HG02970 (cell line): ENCODE measurements at regions not wholly inside any gene's neighbourhood (a gene's known extent, or its start where the extent isn't known, plus 50 kb on each side); places are given as distances from the start of the nearest gene placed in this dataset.

ENCODE experiments used
- ATAC-seq: cut with Tn5 transposase; IDR thresholded peaks from one replicate; pipeline ENCODE4 v1.9.1; 2021; ENCODE audit warnings: mild to moderate bottlenecking, moderate library complexity, moderate number of reproducible peaks; ENCODE audit not compliant: unreplicated experiment, low FRiP score

DNA sequence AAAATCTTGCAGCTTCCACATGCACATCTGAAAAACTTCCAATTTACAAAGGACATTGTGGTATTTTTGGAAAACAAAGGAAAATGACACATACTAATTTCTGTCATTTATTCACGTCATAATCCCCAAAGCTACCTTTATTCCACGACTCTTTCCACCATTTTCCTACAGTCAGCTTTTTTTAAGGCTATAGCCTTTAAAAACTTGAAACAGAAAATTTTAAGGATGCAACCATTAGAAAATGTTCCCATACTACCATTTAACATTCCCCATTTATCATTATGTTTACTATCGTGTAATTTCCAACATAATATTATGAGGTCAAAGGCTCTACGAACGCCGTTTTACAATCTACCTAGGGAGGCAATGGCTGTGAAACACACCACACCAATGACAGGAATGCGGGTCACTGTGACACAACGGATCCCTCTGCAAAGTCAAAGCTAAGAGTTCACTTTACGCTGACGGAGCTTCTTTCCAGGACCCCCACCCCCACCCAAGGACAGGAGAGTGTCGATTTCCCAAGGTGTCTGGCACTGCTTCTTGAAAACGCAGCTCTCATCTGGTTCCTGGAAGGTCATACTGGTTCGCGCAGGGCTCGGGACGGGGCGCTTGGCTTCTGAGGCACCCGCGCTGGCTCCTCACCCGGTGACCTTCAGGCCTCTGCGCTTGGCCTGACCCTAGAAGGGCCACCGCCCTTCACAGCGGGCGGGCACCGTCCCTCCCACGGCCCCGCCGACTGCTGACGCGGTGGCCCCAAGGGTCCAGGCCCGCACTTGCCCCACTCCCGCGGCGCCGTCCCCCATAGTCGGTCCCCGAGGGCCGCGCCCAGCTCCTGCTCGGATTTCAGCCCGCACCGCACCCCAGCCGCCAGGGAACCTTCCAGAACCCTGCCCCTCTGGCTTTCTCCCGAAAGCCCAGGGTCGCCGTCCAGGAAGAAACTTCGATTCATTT, 50.5 kb upstream of the ATF3 start:
- ATAC-seq = peak; percentile 21

DNA sequence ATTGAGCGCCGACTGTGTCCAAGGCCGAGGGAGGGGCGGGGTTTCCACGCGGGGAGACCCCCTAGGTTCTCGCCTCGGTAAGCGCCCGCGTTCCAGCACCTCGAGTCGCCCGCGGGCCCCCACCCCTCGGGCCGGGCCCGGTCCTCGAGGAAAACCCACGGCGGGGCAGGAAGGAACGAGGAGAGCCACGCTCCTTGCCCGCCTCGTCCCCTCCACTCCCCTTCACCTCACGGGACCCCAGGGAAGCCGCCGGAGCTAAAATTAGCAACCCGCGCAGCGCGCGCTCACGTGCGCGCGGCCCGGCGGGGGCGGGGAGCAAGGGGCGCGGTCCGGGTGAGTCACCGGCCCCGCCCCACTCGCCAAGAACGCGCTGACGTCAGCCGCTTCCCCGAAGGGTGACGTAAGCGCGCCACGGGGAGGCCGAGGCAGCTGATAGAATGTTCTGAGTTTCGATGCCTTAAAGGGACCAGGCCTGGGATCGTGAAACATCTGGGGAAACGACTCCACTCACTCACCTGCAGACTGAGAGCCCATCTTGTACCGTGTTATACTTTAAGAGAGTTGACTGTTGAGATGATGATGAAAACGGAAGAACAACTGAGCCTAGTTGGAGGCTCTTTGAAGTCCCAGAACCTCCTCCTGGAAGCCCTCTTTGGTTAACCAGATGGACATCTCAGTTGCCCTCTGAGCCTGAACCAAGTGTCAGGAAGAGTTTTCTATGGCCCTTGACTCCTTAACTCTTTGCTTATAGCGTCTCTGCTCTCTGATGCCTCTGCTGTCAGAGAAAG, 49.7 kb upstream of the ATF3 start:
- peak; percentile 92 for ATAC-seq
